HG03442 (cell line): ENCODE measurements at regions not wholly inside any gene's neighbourhood (a gene's known extent, or its start where the extent isn't known, plus 50 kb on each side); places are given as distances from the start of the nearest gene placed in this dataset.
"Not testable (repeated sequence)": the region's sequence is repeated elsewhere in the genome, so short reads cannot be mapped to it uniquely, and the experiment has no call there.

Experiments used
- ATAC-seq: cut with Tn5 transposase; IDR thresholded peaks from one replicate; pipeline ENCODE4 v1.9.1; 2021; ENCODE audit warnings: mild to moderate bottlenecking, moderate library complexity; ENCODE audit not compliant: unreplicated experiment

DNA sequence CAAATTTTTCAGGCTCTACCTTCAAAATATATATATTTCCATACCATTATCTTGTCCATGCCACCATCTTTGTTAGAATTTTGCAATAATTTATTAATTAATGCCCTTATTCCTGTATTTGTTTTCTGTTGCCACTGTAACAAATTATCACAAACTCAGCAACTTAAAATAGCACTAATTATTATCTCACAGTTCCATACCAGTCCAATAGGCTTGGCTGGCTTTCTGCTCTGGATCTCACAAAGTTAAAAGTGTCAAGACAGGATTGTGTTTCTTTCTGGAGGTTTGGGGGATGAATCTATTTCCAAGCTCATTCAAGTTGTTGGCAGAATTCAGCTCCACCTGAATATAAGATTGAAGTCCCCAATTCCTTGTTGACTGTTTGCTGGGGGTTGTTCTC lies 58.6 kb upstream of the SLC38A4 start:
- no peak for ATAC-seq

DNA sequence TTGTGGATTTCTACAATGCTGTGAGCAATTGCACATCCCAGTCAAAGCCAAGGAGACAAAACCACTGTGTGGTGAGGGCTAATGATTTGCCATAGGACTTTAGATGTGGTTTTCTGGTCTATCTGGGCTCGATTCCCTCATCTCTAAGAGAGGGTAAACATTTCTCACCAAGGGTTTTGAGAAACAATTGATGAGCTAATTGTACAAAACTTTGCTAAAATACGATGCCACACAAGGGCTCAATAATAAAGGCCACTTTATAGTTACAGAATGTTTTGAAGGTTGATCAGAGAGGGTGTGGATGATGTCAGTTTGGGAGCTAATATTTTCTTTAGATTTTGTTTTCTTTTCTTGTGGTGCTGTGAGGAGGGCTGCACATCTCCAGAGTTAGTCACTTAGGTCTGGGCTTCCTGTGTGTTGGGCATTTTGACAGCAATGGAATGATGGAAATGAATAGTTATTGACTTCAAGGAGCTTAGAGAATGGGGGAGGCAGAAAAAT lies 60.8 kb upstream of the SLC38A4 start:
- no peak for ATAC-seq

DNA sequence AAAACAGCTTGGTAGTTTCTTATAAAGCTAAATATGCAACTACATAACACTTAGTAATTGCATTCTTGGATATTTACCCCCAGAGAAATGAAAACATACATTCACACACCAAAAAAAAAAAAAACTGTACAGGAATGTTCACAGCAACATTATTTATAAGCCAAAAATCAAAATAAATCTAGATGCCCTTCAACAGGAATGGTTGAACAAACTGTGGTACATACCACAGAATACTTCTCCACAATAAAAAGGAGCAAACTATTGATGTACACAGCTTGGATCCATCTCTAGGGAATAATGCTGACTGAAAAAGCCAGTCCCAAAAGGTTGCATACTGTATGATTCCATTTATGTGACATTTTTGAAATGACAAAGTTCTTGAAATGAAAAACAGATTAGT lies 62.1 kb upstream of the SLC38A4 start:
- ATAC-seq = no peak

DNA sequence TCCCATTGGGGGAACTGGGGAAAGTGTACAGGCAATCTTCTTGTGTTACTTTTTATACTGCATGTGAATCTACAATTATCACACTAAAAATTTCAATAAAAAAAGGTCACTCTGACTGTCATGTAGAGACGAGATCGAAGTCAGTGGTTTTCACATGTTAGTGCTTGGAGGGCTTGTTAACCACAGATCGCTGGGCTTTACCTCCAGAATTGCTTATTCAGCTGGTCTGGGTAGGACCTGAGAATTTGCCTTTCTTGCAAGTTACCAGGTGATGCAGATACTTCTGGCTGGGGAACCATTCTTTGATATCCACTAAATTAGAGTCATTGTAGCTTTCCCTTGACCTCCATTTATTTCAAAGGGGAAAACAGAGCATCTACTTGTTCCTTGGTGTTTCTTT lies 62.8 kb upstream of the SLC38A4 start:
- ATAC-seq = no peak

DNA sequence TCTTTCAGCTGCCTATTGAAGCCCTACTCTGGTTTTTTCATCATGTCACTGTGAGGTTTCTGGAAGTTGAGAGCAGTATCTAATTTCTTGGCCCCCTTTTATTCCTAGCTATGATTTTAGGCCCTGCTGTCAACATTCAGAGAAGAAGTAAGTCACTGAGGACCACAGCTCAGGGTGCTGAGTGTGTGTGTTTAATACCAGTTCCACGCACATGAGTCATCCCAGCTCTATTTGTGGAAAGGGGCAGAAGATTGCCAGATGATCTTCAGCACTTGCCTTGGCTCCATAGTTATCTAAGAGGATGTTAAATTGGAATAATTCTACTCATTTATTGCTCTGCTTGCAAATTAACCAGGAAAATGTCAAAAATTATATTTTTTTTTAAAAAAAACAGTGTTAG lies 65.5 kb upstream of the SLC38A4 start:
- no peak for ATAC-seq

DNA sequence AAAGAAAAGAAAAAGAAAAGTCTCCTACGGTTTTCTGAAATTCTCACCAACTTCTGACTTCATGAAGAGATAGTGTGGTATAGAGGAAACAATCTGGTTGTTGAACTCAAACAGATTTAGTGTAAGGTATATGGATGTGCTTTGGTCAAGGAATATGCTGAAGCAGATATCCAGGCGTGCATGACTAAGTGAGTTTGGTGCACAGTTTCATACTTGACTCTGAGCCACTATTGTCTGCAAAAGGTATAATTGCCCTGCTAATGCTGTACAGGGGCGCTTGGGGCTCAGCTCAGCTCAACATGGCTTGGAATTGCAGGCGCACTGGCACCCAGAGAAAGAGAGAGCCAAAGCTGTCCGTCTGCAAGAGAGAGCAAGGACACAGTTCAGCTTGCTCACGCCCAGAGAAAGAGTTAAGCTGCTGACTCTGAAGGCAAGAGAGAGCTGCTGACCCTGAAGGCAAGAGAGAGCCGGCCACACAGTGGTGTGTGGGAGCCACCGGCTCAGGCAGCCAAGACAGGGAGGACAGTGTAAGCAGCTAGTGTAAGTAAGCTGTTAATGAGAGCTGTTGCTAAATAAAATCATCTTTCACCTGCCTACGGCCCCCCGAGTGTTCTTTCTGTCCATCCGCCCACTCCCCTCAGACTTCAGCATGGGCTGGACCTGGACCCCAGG lies 66.4 kb upstream of the SLC38A4 start:
- no peak for ATAC-seq

DNA sequence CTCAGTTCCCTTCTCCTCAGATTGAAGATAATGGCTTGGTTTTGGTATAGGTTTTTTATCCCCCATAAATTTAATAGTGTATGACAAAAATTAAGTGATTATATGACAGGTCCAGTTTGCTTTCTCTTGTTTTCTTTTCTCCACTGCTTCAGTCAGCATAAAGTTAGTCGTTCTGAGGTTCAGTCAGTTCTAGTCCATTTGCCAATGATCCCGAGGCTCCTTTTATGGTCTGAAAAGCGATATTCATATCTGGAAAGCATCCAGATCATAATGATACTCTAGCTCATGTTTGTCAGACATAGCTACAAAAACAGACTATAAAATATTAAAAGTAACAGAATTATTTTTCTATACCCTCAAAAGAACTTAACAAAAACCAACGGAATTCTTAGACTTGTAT lies 67.1 kb upstream of the SLC38A4 start:
- ATAC-seq = no peak

DNA sequence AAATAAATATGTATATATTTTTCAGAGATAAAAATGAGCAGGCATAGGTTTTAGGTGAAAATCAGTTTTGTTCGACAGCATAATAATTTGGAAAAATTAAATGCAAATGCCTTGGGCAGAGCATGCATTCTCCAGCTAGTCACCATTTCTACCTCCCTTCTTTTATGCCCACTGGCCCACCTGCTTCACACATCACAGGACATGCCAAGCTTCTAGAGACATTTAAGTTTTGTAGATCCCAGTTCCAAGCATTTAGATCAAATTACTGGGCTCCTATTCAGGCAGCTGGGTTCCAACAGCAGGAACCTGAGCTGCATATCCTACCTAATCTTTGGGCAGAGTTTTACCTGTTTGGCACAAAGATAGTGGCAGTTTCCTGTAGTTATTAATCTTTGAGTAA lies 67.6 kb upstream of the SLC38A4 start:
- no peak for ATAC-seq

DNA sequence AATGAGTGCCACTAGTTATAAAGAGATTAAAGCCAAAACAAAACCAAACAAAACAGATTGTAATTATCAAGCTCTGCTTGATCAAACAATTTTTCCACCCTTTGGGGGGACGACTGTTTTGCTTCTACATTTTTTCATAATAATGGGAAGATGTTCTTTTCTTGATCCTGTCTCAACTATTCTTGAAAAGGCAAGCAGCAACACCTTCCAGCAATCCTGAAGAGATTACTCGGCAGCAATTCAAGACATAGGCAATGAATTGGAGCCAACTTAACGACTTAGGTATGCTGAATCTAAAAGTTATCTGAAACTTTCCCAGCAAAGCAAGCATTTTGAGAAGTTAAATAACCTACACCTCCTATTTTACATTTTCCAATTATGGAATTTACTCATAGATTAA lies 69.9 kb upstream of the SLC38A4 start:
- ATAC-seq = no peak

DNA sequence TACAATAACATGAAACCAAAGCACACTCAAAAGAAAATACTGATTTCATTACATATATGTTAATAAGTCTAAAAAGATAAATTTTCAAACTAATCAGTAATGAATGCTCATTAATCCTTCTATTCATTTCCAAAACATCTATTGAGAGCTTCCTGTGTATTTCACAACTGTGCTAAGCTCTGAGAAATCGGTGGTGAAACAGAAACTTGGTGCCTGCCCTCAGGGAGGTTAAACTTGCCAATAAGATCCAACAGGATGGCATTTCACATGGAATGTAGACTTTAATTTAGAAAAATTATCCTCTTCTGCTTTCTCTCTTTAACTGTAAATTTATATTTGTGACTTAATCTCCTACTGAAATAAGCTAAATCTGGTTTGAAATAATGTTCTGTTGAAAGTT lies 70.9 kb upstream of the SLC38A4 start:
- ATAC-seq = no peak

DNA sequence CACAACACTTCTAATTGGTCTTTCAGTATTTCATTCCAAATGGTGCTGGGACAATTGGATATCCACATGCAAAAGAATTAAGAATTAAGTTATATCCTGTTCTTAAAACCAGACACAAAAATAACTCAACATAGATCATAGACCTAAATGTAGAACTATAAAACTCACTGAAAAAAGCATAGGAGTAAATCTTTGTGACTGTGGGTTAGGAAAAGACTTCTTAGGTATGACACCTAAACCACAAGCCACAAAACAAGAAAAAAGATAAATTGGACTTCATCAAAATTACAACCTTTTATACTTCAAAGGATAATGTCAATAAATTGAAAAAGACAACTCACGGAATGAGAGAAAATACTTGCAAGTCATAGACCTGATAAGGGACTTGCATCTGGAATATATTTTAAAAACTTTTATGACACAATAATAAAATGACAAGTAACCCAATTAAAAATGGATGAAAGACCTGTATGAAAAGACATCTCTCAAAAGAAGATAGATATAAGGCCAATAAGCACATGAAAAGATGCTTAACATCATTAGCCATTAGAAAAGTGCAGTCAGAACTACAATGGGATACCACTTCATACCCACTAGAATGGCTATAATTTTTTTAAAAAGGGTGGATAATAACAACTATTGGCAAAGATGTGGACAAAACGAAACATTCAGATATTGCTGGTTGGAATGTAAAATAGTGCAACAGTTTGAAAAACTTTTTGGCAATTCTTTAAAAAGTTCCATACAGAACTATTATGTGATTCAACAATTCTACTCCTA lies 72.5 kb upstream of the SLC38A4 start:
- no peak for ATAC-seq

DNA sequence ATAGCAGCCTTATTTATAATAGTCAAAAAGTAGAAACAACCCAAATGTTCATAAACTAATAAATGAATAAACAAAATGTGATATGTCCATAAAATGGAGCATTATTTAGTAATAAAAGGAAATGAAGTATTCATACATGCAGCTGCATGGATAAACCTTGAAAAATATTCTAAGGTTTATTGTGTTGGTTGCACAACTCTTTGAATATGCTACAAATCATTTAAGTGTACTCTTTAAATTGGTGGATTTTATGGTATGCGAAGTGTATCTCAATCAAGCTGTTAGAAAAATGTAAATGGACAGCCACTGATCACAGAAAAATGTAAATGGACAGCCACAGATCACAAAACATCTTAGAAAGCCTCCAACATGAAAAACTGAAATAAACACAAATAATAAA lies 73.2 kb upstream of the SLC38A4 start:
- ATAC-seq = no peak

DNA sequence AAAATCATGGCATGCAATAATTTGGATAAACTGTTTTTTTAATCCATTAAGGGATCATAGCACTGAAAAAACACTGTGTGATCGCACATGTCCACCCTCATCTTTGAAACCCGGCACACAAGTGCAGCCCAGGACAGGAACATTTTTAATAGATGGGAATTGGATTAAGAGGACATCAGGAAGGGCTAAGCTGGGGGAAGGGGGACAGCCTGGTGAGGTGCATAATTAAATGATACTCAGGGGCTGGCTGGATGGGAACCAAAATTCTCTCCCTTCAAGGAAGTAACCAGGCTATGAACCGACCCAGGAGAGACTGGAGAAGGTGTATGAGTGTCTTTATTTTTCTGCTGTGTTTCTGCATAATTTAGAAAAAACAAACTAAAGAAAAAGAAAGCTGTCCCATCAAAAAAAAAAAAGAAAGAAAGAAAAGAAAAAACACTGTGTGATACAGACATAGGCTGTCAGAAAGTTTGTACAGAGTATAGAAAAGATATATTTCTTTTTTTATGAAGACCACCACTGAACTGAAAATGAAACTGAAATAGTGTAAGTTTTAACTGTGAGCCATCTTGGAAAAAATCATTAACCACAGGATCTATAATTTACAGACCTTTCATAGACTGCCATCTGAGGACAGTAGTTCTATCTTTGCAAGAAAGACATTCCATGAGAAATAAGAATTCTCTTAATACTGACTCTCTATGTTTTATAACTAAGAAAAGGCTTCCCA lies 75.1 kb upstream of the SLC38A4 start:
- no peak for ATAC-seq

DNA sequence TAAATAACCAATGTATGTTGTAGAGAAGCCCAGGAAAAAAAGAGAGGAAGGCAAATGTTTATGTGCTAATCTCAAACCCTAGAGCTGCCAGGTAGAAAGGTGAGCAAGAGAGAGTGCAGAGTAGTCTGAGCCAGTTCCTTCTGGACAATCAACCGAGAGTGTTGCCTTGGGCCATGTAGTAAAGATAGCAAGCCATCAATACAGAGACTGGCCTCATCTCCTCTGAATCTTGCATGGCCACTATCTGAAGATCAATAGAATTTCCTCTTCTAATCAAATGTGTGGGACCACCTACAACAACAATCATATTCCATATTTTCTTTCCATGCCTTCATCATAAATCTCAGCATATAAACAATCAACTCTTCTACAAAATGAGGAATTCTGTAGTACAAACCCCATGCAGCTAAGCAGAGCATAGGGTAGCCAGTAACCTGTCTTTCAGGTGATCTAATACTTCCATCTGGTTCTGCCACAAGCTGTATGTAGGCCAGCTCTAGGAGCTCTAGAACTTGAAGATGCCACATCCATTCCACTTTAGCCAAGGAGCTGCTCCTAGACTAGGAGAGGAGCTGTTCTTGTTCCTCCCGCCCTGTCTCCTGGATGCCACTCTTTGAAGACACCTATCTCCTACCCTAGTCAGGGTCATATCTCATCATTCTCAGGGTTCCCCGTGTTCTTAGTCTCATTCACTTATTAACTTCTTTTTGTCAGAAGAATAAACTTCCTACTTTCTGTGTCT lies 75.8 kb upstream of the SLC38A4 start:
- ATAC-seq = no peak

DNA sequence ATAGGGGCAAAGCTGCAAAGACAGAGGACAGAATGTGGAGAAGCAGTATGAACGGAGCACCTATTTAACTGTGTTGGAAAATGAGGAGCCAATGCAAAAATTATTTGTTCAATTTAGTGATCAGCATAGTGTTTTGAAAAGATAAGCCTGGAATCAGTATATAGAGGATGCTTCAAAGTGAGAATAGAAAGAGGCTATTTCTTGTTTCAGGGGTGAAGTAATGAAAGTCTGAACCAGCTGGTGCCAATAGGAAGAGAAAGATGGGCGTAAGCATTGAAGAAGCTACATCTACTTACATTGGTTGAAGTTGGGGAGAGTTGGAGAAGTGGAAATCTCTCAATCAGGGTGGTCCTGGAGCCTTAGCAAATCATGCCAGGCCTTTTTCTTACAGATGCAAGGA lies 77.3 kb upstream of the SLC38A4 start:
- ATAC-seq = no peak

DNA sequence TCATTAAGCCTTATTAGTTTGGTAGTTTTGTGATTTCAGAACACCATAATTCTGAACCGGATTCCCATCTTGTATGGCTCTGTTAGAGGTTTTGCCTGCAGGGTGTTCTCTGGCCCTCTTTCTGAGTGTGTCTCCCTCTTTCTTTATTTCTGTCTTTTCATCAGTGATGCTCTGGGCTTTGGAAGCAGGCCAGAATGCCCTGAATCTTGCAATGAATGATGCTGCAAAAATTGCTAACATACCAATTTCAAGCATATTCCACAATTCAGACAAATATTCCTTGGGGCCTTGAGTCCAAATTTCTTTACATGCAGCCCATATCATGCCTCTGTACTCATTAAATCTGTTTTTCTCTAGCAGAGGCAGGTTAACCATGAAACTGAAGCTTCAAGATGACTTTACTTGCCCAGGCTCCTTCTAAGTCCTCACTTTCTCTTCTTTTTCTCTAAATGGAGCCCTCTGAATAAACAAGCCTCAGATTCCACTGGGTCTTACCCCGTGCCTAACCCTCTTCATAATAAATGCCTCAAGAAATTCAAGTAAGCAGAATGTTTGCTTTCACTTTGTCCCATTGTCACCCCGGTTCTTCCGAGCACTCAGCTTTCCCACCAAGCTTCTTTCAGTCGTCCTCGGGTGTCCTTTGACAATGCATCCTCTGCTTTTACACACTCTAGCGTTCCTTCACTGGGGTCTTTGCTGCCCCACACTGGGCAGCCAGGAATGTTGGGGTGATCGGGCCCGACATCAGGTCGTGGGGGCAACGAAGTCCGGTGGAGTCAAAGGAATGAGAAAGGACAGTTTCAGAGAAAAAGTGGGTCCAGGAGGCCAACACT lies 78.8 kb upstream of the SLC38A4 start:
- ATAC-seq = no peak

DNA sequence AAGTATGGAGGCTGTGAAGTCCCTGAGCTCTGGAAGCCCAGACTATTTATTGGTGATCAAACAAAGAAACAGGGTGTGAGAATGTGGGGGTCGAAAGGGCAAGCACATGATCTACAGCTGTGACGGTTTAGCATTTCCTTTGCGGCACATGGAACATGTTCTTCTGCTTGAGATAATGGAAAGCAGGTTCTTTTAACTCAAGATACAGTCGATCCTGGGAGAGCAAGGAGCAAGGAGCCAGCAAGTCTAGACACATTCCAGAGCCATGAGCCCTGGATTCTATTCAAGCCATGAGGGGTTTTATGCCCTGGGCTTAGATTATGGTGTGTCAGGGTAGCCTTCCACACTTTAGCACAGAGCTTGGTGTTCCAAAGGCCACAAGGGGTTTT lies 79.4 kb upstream of the SLC38A4 start:
- not testable (repeated sequence) for ATAC-seq

DNA sequence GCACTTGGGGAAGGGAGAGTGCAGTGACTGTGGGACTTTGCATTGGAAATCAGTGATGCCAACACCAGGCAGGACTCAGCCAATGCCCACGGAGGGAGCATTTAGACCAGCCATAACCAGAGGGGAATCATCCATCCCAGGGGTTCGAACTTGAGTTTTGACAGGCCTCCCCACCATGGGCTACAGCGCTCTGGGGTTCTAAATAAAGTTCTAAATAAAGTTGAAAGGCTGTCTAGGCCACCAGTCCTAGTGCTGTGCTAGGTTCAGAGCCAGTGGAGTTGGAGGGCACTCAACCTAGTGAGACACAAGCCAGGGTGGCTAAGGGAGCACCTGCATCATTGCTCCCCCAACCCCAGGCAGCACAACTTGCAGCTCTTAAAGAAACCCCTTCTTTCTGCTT lies 82.0 kb upstream of the SLC38A4 start:
- no peak for ATAC-seq

DNA sequence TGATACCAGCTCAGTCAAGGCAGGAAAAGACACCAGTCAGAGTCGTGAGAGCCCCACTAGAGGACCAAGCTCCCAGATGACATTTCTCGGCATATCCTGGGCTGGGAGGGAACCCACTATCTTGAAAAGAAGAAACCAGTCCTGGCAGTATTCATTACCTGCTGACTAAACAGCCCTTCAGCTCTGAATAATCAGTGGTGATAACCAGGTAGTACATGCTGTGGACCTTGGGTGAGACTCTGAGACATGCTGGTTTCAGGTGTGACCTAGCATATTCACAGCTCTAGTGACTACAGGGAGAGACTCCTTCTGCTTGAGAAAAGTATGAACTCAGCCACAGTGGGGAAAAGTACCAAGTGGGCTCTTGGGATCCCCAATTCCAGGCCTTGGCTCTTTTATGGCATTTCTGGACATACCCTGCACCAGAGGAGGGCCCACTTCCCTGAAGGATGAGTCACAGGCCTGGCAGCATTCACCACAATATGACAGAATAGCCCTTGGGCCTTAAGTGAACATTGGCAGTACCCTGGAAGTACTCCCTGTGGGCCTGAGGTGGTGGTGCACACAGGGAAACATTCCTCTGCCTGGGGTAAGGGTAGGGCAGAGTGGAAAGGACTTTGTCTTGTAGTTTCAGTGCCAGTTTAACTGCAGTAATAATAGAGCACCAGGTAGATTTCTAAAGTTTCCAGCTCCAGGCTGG lies 82.6 kb upstream of the SLC38A4 start:
- ATAC-seq = no peak
